ENCODE measurements at regions not wholly inside any gene's neighbourhood (a gene's known extent, or its start where the extent isn't known, plus 50 kb on each side); places are given as distances from the start of the nearest gene placed in this dataset.

- no TSS peak for BruUV-seq (replicated peaks)
- Histone ChIP-seq H3K4me1 (ENCODE audit: control insufficient read depth, insufficient read depth, low read length) (no peaks in the 10 kb centered on the region), H3K4me3 (ENCODE audit: low read depth in 2 of 2, low read length in 2 of 2) (no peak overlapping the region), H3K36me3 (ENCODE audit: control insufficient read depth, insufficient read depth, low read length) (no peaks in the 10 kb centered on the region), H3K9me3 (ENCODE audit: control insufficient read depth, insufficient read depth, low read depth, low read length) (no peaks in the 10 kb centered on the region), H3K27me3 (ENCODE audit: control insufficient read depth, insufficient read depth, low read length) (no peaks in the 10 kb centered on the region), H3K27ac (ENCODE audit: low read length) (no peak overlapping the region)
- in situ Hi-C loops (cut with HindIII; ENCODE audit: low pct_unique_long_range_greater_than_20kb, low sequenced_read_pairs) (no loop called here), intact Hi-C loops (cut with micrococcal nuclease; ENCODE audit: unreplicated experiment) (no loop called here)
- DNase-seq (ENCODE audit: low read depth, low spot score) (no peak), ATAC-seq (no peak)
- CTCF ChIA-PET: no interaction called here
- TF ChIP-seq REST (IDR thresholded peaks at IDR 0.05; ENCODE audit: insufficient read depth in 1 of 2, low read depth in 2 of 2, low read length in 1 of 2) (no peak), SIN3A (IDR thresholded peaks at IDR 0.05; ENCODE audit: borderline replicate concordance, insufficient read depth, low read depth, low read length) (no peak)
- POLR2A ChIA-PET: interaction anchor here (0.7 kb wide), 1 partner anchor 532 kb away, joined by 8 read pairs; no protein-coding TSS in a partner anchor
Measured at GRCh38 chr14:38839694-38840365, 263.2 kb downstream of the SEC23A start.

- in situ Hi-C loops (cut with HindIII; ENCODE audit: low pct_unique_long_range_greater_than_20kb, low sequenced_read_pairs): no loop called here
- no peaks in the 10 kb centered on the region for H3K36me3 ChIP-seq (ENCODE audit: control insufficient read depth, insufficient read depth, low read length)
- no peaks in the 10 kb centered on the region for H3K4me1 ChIP-seq (ENCODE audit: control insufficient read depth, insufficient read depth, low read length)
- no peaks in the 10 kb centered on the region for H3K27me3 ChIP-seq (ENCODE audit: control insufficient read depth, insufficient read depth, low read length)
- no peak for ATAC-seq
- TF ChIP-seq TCF7L2 (IDR thresholded peaks at IDR 0.05; ENCODE audit: low read depth, low read length) (no peak), POLR2AphosphoS5 (IDR thresholded peaks at IDR 0.05; ENCODE audit: low read depth, low read length) (no peak), SIN3A (IDR thresholded peaks at IDR 0.05; ENCODE audit: borderline replicate concordance, insufficient read depth, low read depth, low read length) (no peak), REST (IDR thresholded peaks at IDR 0.05; ENCODE audit: insufficient read depth in 1 of 2, low read depth in 2 of 2, low read length in 1 of 2) (no peak), CTCF (IDR thresholded peaks at IDR 0.05) (no peak)
- intact Hi-C loops (cut with micrococcal nuclease; ENCODE audit: unreplicated experiment): no loop called here
- H3K9me3 ChIP-seq (ENCODE audit: control insufficient read depth, insufficient read depth, low read depth, low read length): no peaks in the 10 kb centered on the region
- BruUV-seq (replicated peaks): no TSS peak
- ChIA-PET POLR2A (no interaction called here), CTCF (no interaction called here)
- no peak for DNase-seq (ENCODE audit: low read depth, low spot score)
- no peak overlapping the region for H3K27ac ChIP-seq (ENCODE audit: low read length)
- no peak overlapping the region for H3K4me3 ChIP-seq (ENCODE audit: low read depth in 2 of 2, low read length in 2 of 2)
Measured at GRCh38 chr14:38838979-38839323, 264.1 kb downstream of the SEC23A start.

Data from Panc1 (cell line).